Amniotic stem cell (primary cell): ENCODE measurements at regions not wholly inside any gene's neighbourhood (a gene's known extent, or its start where the extent isn't known, plus 50 kb on each side); places are given as distances from the start of the nearest gene placed in this dataset.
"Not testable (repeated sequence)": the region's sequence is repeated elsewhere in the genome, so short reads cannot be mapped to it uniquely, and the experiment has no call there.

ENCODE experiments used
- DNase-seq: peaks from one replicate; lab custom pipeline; 2025; lab: John Stamatoyannopoulos, UW

DNA sequence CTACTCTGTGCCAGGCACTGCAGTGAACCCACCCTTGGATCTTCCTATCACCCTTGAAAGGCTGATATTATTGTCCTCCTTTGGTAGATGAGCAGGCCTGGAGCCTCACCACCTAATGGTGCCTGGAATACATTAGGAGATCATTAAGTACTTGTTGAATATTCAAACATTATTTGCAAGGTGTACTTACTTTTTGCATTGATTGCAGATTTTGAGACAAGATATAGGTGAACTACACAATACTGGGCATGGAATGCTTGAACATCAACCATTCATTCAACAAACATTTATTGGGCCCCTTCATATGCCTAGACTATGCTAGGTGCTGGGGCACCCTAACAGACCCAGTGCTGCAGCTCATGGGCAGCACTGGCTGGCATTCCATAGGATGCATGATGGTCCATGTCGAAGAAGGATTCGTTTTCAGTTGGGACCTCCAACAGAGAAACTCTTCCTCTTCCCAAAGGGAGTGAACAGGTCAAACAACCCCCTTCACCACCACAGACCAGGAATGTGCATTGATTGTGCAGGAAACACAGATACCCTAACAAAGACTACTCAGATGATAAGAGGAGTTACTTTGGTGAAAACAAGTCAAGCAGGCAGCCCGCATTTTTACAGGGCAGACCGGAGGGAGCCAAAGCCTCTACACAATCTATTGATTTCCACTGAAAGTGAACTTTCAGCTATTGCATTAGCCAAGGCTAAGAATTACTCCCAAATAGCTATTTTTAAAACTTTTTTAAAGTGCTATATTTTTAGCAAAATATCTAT, 149.6 kb upstream of the SH3BP4 start:
- DNase-seq = no peak

DNA sequence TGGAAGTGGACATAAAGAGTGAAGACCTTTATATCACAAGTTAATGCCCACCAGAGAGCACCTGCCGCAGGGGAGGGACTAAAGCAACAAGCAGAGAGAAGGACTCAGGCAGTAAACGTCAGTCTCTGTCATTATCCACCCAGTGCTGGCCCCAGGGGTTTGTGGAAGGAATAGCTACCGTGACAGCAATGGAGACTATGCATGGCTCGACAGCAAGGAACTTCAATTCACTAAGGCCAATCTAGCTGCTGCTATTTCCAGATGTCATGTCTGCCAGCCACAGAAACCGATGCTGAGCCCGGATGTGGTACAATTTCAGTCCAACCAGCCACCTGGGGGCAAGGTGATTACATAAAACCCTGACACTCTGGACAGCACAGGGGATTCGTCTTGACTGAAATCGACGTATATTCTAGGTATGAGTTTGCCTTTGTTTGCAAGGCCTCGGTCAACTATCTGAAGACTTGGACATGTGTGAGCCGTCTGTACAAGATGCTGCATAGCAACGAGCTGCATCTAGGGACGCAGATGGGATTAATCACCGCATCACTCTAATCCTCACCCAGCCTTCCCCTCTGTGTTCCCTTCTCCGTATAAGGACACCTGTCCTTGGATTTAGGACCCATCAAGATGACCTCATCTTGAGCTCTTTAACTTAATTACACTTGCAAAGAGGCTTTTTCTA, 154.1 kb upstream of the SH3BP4 start:
- no peak for DNase-seq

DNA sequence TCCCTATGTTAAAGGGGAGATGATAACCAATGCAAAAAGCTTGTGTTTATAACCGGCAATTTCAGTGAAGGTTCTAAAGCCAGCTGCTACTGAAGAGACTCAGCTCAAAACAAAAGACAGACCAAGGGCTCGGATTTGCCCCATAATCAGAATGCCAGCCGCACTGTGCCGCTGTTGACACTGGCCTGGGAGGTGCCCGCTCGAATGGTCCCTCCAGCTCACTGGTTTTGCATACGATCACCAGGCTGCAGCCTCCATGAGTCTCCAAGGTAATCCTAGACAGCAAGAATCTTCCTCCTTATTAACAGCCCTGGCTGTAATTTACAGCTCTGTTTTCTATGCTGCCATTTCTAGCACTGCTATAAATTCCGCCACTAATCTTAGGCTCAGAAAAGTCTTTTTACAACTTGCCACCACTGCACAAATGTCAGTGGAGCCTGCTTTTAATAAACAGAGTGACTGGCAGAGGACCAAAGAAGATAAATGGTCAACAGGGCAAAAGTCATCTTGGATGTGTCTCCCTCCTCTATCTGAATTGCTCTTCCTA, 155.7 kb upstream of the SH3BP4 start:
- no peak for DNase-seq

DNA sequence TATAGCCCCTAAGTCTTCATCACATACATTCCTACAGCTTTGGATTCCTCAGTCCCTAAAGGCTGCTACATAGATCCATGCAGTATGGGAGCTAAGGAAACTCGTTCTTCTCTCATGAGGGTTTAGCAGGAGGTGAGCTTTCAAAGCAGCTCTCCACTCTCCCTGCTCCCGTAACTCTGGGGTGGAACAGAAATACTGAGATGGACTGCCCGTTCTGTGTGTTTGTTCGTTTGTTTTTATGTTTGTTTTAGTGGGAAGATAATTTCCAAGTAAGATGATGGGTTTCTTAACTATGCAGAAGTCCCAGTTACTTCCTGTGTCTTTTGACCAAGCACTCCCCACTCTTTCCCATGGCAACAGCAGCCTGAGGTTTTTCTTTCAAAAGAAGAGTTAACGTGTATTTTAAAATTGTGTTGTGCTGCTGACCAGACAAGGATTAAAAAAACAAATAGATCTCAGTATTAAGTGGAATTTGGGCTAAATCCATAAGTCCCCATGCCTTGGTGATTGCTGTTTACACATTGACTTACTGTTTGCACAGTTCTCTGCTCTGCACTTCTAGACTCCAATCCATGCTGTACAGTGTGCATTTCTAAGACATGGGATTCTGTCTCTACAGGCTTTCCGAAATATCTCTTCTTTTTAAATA, 156.4 kb upstream of the SH3BP4 start:
- no peak for DNase-seq

DNA sequence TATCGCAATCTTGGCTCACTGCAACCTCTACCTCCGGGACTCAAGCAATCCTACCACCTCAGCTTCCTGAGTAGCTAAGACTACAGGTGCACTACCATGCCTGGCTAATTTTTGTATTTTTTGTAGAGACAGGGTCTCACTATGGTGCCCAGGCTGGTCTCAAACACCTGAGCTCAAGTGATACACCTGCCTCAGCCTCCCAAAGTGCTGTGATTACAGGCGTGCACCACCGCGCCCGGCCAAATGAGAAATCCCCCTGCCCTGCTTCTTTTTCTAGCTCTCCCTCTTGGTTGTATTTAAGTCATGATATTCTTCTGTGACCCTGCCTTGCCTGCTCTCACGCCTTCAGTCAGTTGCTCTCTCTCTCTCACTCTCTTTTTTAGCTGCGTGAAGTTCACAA, 157.0 kb upstream of the SH3BP4 start:
- no peak for DNase-seq

DNA sequence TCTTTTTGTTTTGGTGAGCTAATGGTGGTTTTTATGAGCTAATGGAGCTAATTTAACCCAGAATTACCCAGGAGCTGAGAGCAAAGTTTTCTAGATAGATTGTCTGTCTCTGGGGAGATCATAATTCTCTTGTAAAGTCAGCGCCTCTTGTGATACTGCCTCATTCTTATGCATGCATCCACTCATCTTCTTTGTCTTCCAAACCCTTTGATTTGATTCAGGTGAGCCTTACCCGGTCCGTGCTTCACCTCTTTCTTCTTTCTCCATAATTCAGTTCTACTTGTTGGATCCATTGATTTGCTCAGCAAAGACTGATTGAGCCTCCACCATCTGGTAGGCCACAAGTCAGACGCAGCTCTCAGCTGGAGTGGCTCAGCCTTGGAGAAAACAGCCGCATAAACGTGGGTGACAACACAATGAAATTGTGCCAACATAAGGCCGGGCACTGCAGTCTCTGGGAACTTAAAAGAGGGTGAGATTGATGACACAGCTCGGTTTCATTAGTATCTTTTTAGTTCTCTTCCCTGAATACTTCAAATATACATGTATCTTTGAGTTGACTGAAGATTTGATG, 158.5 kb upstream of the SH3BP4 start:
- no peak for DNase-seq

DNA sequence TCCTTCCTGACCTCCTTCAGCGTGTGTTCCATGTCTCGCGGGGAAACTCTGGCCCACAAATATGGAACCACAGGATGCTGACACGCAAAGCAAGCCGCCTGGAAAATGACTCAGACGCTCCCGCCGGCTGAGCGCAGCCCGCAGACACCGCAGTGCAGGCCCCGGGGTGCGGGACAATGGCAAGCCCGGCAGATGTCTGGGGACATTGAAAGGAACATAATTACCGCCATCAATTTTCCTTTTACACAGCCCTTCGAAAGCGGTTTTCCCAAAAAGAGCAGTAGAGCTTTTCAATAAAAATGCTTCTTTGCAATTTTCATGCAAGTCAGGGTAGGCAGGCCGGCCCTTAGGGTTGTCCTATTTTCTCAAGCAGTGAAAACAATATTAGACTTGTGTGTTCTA, 159.2 kb upstream of the SH3BP4 start:
- no peak for DNase-seq

DNA sequence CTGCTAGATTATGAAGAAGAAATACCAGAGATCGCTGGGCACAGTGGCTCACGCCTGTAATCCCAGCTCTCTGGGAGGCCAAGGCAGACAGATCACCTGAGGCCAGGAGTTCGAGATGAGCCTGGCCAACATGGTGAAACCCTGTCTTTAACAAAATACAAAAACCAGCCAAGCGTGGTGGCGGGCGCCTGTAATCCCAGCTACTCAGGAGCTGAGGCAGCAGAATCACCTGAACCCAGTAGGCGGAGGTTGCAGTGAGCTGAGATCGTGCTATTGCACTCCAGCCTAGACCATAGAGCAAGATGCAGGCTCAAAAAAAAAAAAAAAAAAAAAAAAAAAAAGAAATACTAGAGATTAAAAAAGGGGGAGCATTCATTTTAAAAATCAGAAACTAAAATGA, 159.7 kb upstream of the SH3BP4 start:
- not testable (repeated sequence) for DNase-seq

DNA sequence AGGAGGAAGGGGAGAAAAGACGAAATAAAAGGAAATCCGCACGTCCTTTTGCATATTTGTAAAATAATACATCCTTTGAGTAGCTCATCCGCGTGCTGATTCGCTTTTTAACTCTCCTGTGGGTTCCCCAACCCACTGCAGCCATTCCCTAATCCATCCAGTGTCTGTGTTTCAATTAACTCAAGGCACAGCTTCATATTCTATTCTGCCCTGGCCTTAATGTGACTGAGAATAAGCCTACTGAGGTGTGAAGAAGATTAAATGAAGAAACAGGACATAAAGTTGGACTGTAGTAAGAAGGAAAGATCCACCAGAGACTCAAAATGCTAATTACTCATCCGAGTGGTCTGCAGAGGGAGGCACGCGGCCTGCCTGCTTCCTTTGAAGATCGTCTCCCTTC, 161.4 kb upstream of the SH3BP4 start:
- DNase-seq = no peak

DNA sequence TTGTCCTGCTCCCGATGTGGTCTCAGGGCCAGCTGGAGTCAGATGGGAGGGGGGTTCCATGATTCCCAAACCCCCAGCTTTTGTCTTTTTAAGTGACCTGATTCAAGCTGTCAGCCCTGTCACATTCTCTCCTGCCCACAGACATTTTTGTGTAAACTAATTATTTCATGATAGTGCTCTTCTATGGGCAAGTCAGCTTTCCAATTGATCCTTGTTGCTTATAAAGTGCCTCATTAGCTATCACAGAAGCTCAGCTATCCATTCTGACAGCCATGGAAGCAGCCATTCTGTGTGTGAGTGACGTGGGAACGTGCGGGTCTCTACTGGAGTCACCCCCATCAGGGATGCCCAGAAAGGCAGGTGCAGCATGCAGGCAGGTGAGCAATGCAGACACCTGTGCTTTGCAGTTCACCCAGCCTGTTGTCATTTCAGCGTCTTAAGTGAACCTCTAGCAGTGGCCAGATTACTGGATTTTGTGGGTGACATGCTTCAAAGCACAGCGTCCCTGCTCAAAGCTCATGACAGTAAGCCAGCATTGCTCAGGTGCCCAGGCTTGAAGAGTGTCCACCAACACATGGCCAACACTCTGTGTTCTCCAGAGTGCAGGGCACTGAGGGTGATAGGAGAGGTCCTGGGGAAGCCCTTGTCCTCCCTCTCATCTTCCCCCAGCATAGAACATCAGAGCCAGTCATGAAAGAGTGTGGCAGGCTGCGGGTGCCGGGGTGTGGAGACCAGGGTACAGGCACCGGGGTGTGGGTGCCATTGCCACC, 162.1 kb upstream of the SH3BP4 start:
- no peak for DNase-seq

DNA sequence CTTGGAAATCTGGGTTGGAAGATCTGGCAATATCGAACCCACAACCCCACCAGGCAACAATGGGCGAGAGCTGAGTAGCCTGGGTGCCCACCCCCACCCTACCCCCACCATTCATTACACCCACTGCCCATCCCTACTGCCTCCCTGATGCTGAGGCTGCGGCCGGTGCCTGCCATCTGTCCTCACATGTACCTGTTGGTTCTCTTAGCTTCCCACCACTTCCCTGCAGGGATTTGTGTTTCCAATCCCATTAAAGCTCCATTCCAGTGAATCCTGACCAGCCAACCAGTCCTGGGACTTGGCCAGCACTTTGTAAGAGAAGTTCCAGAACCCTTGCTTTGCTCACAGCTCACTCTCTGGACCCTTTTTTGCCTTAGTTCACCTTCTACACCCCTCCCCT, 163.0 kb upstream of the SH3BP4 start:
- DNase-seq = no peak

DNA sequence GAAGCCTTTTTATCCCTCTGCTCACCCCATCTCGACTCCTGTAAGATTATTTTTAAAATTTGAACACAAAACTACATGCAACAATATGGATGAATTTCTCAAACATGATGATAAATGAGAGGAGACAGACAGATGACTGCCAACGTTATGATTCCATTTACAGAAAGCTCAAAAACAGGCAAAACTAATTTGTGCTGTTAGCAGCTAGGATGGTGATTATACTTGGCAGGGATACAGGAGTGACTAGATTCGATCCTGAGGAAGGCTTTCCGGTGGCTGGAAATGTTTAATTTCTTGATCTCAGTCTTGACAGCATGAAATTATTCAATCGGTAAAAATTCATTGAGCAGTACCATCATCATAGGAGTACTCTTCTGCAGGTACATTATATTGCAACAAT, 163.4 kb upstream of the SH3BP4 start:
- DNase-seq = no peak

DNA sequence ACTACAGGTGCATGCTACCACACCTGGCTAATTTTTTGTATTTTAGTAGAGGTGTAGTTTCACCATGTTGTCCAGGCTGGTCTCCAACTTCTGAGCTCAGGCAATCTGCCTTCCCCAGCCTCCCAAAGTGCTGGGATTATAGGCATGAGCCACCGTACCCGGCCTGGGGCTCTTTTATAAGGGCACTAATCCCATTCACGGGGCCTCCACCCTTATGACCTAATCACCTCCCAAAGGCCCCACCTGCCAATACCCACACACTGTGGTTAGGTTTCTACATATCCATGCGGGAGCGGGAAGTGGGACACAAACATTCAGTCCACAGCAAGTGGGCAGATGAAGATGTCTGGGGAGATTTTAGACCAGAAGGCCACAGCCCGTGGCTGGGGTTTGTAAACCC, 164.7 kb upstream of the SH3BP4 start:
- DNase-seq = no peak

DNA sequence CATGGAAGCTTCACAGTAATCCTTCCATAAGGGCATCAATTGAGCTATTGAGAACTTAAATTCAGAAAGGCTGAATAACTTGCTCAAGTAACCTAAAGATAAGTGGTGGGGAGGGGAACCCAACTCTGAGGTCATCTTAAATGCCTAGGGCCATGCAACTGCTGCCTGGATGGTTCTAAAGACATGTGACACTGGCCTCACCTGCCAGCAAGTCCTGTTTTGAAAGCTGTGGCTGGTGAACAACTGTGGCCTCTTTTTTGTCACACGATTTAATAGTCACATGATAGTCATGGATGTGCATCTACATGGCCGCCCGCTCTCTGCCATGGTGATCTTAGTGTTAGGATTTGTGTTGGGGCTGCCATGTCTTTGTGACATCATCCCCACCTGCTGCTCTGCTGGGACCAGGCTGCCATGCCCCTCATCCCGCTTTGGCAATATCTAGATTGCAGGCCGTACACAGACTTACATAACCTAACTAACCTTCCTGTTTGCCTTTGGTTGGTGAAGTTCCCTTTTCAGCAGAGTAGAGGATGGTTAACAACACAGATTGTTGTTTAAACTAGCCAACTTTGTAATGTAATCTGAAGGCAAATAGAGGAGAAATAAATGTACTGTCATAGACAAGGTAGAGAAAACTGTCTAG, 177.9 kb upstream of the SH3BP4 start:
- DNase-seq = no peak

DNA sequence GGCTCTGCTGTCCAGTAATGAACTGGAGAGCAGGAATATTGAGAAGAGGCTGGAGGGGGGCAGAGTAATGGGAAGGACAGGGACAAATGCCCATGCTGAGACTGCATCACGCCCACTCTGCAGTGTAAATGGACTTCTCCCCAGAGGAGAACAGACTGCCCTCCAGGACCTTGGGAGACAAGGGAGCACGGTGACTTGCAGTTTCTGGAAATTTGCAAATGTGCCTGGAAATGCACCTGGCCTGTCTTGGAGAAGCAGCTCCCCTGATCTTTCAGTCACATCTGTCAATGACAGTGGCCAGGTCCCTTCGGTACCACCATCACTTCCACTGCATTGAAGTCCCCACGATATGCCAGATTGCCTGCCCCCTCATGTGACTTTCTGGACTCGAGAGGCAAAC, 178.7 kb upstream of the SH3BP4 start:
- DNase-seq = no peak

DNA sequence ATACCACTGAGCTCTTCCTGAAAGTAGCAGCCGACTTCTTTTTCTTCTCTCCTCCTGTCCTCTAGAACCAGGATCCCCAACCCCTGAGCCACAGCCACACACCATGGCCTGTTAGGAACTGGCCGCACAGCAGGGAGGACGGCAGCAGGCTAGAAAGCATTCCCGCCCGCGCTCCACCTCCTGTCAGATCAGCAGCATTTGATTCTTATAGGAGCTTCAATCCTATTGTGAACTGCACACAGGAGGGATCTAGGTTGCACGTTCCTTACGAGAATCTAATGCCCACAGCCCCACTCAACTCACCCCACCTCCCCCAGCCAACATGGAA, 179.1 kb upstream of the SH3BP4 start:
- no peak for DNase-seq

DNA sequence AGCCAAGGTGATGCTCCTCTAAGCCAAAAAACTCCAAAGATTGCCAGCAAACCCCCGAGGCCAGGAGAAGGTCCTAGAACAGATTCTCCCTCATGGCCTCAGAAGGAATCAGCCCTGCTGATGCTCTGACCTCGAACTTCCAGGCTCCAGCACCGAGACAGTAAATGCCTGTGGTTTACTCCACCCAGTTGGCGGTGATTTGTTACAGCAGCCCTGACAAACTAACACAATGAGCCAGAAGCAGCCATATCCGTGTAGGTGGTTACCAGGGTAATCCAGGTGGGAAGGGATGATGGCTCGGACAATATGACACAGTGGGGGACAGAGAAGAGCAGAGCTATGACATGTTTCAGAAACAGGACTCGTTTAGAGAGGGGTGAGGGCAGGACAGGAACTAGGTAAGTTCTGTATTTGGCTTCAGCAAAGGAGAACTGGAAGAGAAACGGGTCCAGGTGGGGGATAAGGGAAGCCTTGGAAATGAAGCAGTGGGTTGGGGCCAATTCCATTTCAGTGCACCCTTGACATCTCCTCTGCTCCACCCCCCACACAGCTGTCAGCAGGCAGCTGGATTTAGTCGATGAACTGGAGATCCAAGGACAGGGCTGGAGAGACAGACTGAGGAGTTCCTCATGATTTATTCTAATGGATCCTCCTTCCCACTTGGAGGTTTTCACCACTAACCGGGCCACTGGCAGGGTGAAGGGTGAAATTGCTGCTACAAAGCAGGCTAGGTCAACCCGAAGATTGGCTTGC, 179.7 kb upstream of the SH3BP4 start:
- no peak for DNase-seq

DNA sequence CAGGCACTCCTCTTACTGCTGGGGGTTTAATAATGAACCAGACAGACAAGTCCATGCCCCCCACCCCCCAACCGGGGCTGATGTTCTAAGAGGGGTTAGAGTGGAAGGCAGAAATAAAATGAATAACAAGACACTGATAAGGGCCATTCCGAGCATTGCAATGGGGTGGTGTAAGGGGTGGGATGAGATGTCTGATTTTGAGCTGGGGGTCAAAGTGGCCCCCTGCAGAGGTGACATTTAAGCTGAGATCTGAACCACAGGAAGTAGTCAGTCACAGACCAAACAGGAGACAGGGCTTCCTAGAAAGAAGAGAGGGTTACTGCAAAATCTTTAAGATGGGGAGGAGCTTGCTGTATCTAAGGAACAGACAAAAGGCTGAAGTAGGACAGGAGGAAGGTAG, 180.6 kb upstream of the SH3BP4 start:
- no peak for DNase-seq

DNA sequence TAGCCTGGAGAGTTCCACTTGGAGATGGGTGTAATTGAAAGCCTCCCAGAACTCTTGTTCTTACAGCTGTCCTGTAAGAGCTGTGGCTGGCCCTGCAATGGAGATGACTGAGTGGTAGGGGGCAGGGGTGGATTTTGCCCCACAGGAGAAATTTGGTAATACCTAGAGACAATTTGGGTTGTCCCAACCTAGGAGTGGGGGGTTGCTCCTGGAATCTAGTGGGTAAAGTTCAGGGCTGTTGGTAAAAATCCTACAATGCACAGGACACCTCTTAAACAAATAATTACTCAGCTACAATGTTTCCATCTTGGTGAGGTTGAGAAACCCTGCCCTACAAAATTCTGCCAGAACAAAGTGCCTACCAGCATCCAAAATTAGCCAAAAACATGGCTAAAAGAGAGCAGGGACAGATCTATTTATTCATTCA, 181.1 kb upstream of the SH3BP4 start:
- DNase-seq = no peak

DNA sequence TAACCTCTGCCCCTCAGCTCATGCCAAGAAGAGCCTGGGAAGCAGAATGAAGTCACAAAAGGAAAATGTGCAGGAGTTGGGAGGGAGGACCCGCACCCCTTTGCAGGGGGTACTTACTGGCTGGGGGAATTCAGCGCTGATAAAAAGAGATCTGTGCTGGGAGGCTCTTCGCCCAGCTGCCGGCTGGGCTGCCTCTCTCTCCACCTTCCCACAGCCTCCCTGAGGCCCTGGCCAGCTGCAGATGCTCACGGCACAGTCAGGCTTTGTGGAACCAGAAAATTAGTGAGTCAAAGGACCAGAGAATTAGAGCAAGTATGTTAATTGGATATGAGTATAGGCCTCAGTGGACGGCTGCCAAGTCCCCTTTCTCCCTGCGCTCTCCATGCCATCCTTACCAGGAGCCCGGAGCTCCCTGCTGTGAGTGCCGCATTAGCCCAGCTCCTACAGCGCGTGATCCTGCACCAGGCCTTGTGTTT, 181.7 kb upstream of the SH3BP4 start:
- DNase-seq = no peak
